ENCODE measurements at regions not wholly inside any gene's neighbourhood (a gene's known extent, or its start where the extent isn't known, plus 50 kb on each side); places are given as distances from the start of the nearest gene placed in this dataset.
A peak's percentile ranks its signal among the peaks of the same experiment; 100 is the strongest.

DNA sequence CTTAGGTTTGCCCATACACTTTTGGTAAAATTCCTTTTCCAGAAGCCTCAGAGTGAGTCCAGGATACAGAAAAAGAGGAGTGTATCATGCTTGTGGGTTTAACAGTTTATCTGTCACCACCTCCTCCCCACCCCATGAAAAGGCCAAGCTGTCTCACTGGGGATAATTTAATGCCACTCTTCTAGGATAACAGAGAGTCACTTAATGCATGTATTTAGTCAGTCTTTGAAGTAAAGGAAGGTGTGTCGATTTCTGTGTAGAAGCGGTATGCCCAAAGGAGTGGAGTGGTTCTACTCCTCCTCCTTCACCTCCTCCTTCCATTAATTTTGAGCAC lies 116.4 kb downstream of the QPCT start:
- ChIA-PET POLR2A (no interaction called here), CTCF (interaction anchor here (1.1 kb wide), 1 partner anchor 29 kb away, joined by 3 read pairs; no protein-coding TSS in a partner anchor)
- Mint-ChIP-seq H3K27ac (peak overlapping the region; percentile 27 to 97 (median 89)), H3K27me3 (no peaks in the 10 kb centered on the region), H3K4me3 (peak overlapping the region in 3 of 7 donors; percentile 8 to 61 (median 23)), H3K4me1 (peaks cover 56 to 58% (median 57%) of the 10 kb centered on the region in 3 donors), H3K36me3 (peaks cover 0 to 7% (median 0%) of the 10 kb centered on the region in 3 donors), H3K9me3 (no peaks in the 10 kb centered on the region)
- DNase-seq = no peak
- no peak overlapping the region for H3K27ac ChIP-seq (ENCODE audit: low read depth, low read length)
- no peaks in the 10 kb centered on the region for H3K9me3 ChIP-seq (ENCODE audit: low read length)
- H3K36me3 ChIP-seq (ENCODE audit: insufficient read depth, low read length) = no peaks in the 10 kb centered on the region
- H3K4me1 ChIP-seq (ENCODE audit: insufficient read depth, low read length) = peaks cover 42% of the 10 kb centered on the region
- no peaks in the 10 kb centered on the region for H3K27me3 ChIP-seq (ENCODE audit: insufficient read depth, low read length, poor library complexity, severe bottlenecking)
- H3K4me3 ChIP-seq (ENCODE audit: low read length) = no peak overlapping the region

DNA sequence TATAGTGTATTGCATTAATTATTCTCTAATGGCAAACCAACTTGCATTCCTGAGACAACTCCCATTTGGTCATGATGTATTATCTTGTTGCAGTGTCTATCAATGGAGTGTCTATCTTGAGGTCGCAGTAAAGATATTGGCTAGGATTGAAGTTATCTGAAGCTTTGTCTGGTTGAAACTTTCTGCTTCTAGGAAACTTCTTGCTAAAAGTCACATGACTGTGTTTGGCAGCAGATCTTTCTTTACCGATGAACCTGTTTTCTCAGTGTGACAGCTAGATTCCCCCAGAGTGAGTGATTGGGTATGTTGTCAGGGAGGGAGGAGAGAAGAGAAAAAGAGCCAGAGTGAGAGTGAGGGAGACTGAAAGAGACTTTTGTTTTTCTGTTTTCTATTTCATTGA lies 119.6 kb downstream of the QPCT start:
- H3K27me3 ChIP-seq (ENCODE audit: insufficient read depth, low read length, poor library complexity, severe bottlenecking) = no peaks in the 10 kb centered on the region
- H3K4me3 Mint-ChIP-seq = no peak overlapping the region
- H3K4me1 Mint-ChIP-seq = peaks cover 27 to 31% (median 28%) of the 10 kb centered on the region in 3 donors
- CTCF ChIA-PET = interaction anchor here (1.6 kb wide), 1 partner anchor 68 kb away, joined by 4 read pairs; no protein-coding TSS in a partner anchor
- no peaks in the 10 kb centered on the region for H3K36me3 ChIP-seq (ENCODE audit: insufficient read depth, low read length)
- peaks cover 0 to 4% of the 10 kb centered on the region in 2 donors for H3K27me3 Mint-ChIP-seq
- H3K36me3 Mint-ChIP-seq = peaks cover 0 to 3% (median 0%) of the 10 kb centered on the region in 3 donors
- POLR2A ChIA-PET = no interaction called here
- H3K9me3 Mint-ChIP-seq = no peaks in the 10 kb centered on the region
- peak overlapping the region in 2 of 8 donors; percentile 29 to 81 for H3K27ac Mint-ChIP-seq
- H3K4me1 ChIP-seq (ENCODE audit: insufficient read depth, low read length) = peaks cover 20% of the 10 kb centered on the region
- H3K27ac ChIP-seq (ENCODE audit: low read depth, low read length) = no peak overlapping the region
- H3K4me3 ChIP-seq (ENCODE audit: low read length) = no peak overlapping the region
- no peak for DNase-seq
- H3K9me3 ChIP-seq (ENCODE audit: low read length) = no peaks in the 10 kb centered on the region

DNA sequence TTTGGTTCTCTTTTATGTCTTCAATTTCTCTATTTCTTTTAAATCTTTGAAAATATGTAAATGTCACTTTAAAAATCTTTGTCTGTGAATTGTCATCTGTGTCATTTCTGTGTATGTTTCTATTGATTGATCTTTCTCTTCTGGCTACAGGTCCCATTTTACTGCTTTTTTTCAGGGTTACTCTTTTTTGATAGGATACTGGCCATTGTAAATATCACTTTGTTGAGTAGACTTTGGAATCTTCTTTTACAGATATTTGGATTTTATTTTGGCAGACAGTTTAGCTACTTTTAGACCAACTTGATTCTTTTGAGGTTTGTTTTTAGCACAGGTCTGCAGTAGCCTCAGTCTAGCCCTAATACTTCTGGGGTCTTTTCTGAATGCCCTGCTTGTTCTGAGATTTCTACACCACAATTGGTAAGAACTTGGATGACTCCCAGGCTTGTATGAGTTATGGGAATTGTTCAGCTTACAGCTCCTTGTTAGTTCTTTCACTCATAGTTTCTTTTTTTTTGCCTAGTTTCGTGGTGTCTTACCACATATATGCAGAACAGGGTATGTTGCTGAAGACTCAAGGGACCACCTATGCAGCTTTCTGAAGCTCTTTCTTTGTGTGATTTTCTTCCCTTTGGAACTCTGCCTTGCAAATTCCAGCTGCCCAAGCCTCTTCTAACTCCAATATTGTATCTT lies 122.2 kb downstream of the QPCT start:
- Mint-ChIP-seq H3K27me3 (peaks cover 0 to 4% of the 10 kb centered on the region in 2 donors), H3K9me3 (no peaks in the 10 kb centered on the region), H3K27ac (no peak overlapping the region), H3K4me3 (no peak overlapping the region), H3K4me1 (peaks cover 3 to 5% (median 4%) of the 10 kb centered on the region in 3 donors), H3K36me3 (peaks cover 0 to 10% (median 0%) of the 10 kb centered on the region in 3 donors)
- Histone ChIP-seq H3K4me3 (ENCODE audit: low read length) (no peak overlapping the region), H3K36me3 (ENCODE audit: insufficient read depth, low read length) (no peaks in the 10 kb centered on the region), H3K27me3 (ENCODE audit: insufficient read depth, low read length, poor library complexity, severe bottlenecking) (no peaks in the 10 kb centered on the region), H3K9me3 (ENCODE audit: low read length) (no peaks in the 10 kb centered on the region), H3K27ac (ENCODE audit: low read depth, low read length) (no peak overlapping the region), H3K4me1 (ENCODE audit: insufficient read depth, low read length) (no peaks in the 10 kb centered on the region)
- CTCF ChIA-PET = no interaction called here
- DNase-seq = no peak
- POLR2A ChIA-PET = interaction anchor here (0.6 kb wide), 2 partner anchors 112 to 304 kb away, joined by 3 to 7 read pairs; no protein-coding TSS in a partner anchor

DNA sequence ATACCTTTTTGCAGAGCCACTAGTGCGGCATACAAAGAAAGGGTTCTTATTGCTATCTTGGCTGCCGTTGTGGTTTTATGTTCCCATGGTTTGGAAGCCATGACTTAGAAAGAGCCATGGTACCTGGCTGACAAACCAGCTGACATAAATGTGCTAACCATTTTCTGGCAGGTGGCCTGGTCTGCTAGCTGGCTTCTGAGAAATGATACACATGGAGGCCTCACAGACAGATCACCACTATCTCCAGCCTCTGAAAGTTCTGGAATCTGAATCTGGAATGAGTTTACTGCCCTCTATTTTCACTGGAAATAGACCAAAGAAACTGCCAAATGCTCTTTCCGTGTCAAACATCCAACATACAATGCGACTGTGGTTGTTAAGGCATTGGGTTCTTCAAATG lies 123.7 kb downstream of the QPCT start:
- Mint-ChIP-seq H3K36me3 (peaks cover 0 to 10% (median 0%) of the 10 kb centered on the region in 3 donors), H3K4me3 (no peak overlapping the region), H3K27ac (no peak overlapping the region), H3K9me3 (no peaks in the 10 kb centered on the region), H3K4me1 (peaks cover 0 to 4% (median 3%) of the 10 kb centered on the region in 3 donors), H3K27me3 (peaks cover 0 to 4% of the 10 kb centered on the region in 2 donors)
- Histone ChIP-seq H3K9me3 (ENCODE audit: low read length) (no peaks in the 10 kb centered on the region), H3K36me3 (ENCODE audit: insufficient read depth, low read length) (no peaks in the 10 kb centered on the region), H3K4me1 (ENCODE audit: insufficient read depth, low read length) (no peaks in the 10 kb centered on the region), H3K27me3 (ENCODE audit: insufficient read depth, low read length, poor library complexity, severe bottlenecking) (no peaks in the 10 kb centered on the region), H3K4me3 (ENCODE audit: low read length) (no peak overlapping the region), H3K27ac (ENCODE audit: low read depth, low read length) (no peak overlapping the region)
- DNase-seq = no peak
- ChIA-PET CTCF (no interaction called here), POLR2A (no interaction called here)

DNA sequence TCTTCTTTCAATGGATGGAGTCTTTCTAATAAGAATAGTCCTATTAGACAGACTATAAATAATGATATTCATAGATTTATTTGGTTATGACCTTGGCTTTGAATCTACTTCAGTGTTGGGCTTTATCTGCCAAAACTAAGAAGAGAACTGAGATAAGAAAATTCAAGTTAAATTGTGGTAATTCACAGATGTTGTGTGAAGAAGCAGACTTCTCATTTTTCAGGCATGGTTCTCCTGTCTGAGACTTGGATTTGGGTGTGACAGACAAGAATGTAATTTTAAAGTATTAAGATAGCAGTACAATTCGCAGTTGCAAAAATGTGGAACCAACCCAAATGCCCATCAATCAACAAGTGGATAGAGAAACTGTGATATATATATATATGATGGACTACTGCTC lies 124.7 kb downstream of the QPCT start:
- peaks cover 0 to 4% of the 10 kb centered on the region in 2 donors for H3K27me3 Mint-ChIP-seq
- peaks cover 0 to 10% (median 0%) of the 10 kb centered on the region in 3 donors for H3K36me3 Mint-ChIP-seq
- no peak overlapping the region for H3K27ac Mint-ChIP-seq
- H3K9me3 ChIP-seq (ENCODE audit: low read length) = no peaks in the 10 kb centered on the region
- ChIA-PET CTCF (no interaction called here), POLR2A (no interaction called here)
- DNase-seq = no peak
- H3K27ac ChIP-seq (ENCODE audit: low read depth, low read length) = no peak overlapping the region
- no peaks in the 10 kb centered on the region for H3K27me3 ChIP-seq (ENCODE audit: insufficient read depth, low read length, poor library complexity, severe bottlenecking)
- H3K36me3 ChIP-seq (ENCODE audit: insufficient read depth, low read length) = no peaks in the 10 kb centered on the region
- peaks cover 0 to 1% (median under 1%) of the 10 kb centered on the region in 3 donors for H3K4me1 Mint-ChIP-seq
- no peaks in the 10 kb centered on the region for H3K9me3 Mint-ChIP-seq
- no peak overlapping the region for H3K4me3 ChIP-seq (ENCODE audit: low read length)
- no peak overlapping the region for H3K4me3 Mint-ChIP-seq
- H3K4me1 ChIP-seq (ENCODE audit: insufficient read depth, low read length) = no peaks in the 10 kb centered on the region

DNA sequence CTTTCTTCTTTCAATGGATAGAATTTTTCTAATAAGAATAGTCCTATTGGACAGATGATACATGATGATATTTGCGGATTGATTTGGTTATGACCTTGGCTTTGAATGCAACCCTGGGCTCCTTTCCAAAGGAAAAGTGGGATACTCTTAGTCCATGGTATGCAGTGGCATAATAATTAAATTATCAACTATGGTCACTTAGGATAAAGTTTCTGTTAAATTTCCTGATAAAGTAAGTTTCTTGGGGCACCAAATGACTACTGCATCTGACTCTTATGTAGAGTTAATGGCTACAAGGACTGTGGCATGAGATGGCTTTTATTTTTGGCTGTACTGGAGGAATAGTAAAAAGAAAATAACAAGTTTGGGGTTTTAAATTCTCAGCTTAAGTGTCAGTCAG lies 126.7 kb downstream of the QPCT start:
- H3K4me1 ChIP-seq (ENCODE audit: insufficient read depth, low read length) = no peaks in the 10 kb centered on the region
- CTCF ChIA-PET = no interaction called here
- no peaks in the 10 kb centered on the region for H3K4me1 Mint-ChIP-seq
- POLR2A ChIA-PET = no interaction called here
- no peak overlapping the region for H3K27ac Mint-ChIP-seq
- H3K27ac ChIP-seq (ENCODE audit: low read depth, low read length) = no peak overlapping the region
- no peak for DNase-seq
- peaks cover 0 to 4% of the 10 kb centered on the region in 2 donors for H3K27me3 Mint-ChIP-seq
- no peak overlapping the region for H3K4me3 Mint-ChIP-seq
- H3K27me3 ChIP-seq (ENCODE audit: insufficient read depth, low read length, poor library complexity, severe bottlenecking) = no peaks in the 10 kb centered on the region
- H3K36me3 Mint-ChIP-seq = peaks cover 0 to 10% (median 0%) of the 10 kb centered on the region in 3 donors
- no peaks in the 10 kb centered on the region for H3K9me3 ChIP-seq (ENCODE audit: low read length)
- H3K4me3 ChIP-seq (ENCODE audit: low read length) = no peak overlapping the region
- H3K9me3 Mint-ChIP-seq = no peaks in the 10 kb centered on the region
- H3K36me3 ChIP-seq (ENCODE audit: insufficient read depth, low read length) = no peaks in the 10 kb centered on the region

DNA sequence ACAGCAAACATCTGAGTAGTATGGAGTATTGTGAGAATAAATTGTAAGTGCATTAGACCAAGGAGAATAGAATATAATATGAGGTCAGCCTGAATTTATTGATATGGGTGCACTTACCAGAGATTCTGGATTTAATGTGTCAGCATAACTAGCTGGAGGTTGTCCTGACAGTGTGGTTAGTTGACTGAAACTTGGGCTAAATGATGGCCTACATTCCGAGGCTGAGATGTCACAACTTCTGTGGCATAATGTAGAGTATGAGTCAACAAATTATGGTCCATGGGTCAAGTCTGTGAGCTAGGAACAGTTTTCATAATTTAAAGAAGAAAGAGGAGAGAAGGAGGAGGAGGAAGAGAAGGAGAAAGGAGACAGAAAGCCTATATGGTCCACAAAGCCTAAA lies 127.6 kb downstream of the QPCT start:
- Histone ChIP-seq H3K4me1 (ENCODE audit: insufficient read depth, low read length) (no peaks in the 10 kb centered on the region), H3K36me3 (ENCODE audit: insufficient read depth, low read length) (no peaks in the 10 kb centered on the region), H3K27ac (ENCODE audit: low read depth, low read length) (no peak overlapping the region), H3K9me3 (ENCODE audit: low read length) (no peaks in the 10 kb centered on the region), H3K4me3 (ENCODE audit: low read length) (no peak overlapping the region), H3K27me3 (ENCODE audit: insufficient read depth, low read length, poor library complexity, severe bottlenecking) (no peaks in the 10 kb centered on the region)
- peaks cover 0 to 10% (median 0%) of the 10 kb centered on the region in 3 donors for H3K36me3 Mint-ChIP-seq
- ChIA-PET POLR2A (no interaction called here), CTCF (no interaction called here)
- no peak overlapping the region for H3K27ac Mint-ChIP-seq
- H3K4me3 Mint-ChIP-seq = no peak overlapping the region
- no peaks in the 10 kb centered on the region for H3K9me3 Mint-ChIP-seq
- peaks cover 0 to 4% of the 10 kb centered on the region in 2 donors for H3K27me3 Mint-ChIP-seq
- H3K4me1 Mint-ChIP-seq = no peaks in the 10 kb centered on the region
- no peak for DNase-seq

DNA sequence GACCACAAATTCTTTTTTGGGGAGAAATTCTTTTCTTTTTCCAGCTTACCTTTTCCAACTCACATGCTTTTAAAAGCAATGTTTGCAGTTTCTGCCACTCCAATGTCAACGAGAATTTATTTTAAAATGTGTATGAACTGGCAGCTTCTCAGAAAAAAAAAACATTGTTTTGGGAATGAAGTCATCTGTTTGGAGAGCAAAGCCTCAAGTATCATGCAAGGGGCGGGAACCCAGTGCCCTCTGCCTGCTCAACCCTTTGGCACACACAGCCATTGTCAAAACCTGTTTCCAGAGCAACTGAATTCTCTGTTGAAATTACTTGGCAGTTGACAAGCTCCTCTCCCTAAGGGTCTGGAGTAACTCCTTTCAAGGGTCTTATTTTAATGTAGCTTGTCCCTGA lies 128.5 kb downstream of the QPCT start:
- no peaks in the 10 kb centered on the region for H3K4me1 ChIP-seq (ENCODE audit: insufficient read depth, low read length)
- no peak overlapping the region for H3K4me3 ChIP-seq (ENCODE audit: low read length)
- no peak overlapping the region for H3K27ac ChIP-seq (ENCODE audit: low read depth, low read length)
- Mint-ChIP-seq H3K9me3 (no peaks in the 10 kb centered on the region), H3K27ac (no peak overlapping the region), H3K27me3 (no peaks in the 10 kb centered on the region), H3K4me3 (no peak overlapping the region), H3K4me1 (no peaks in the 10 kb centered on the region), H3K36me3 (peaks cover 0 to 7% (median 0%) of the 10 kb centered on the region in 3 donors)
- no peaks in the 10 kb centered on the region for H3K9me3 ChIP-seq (ENCODE audit: low read length)
- POLR2A ChIA-PET = no interaction called here
- no peaks in the 10 kb centered on the region for H3K36me3 ChIP-seq (ENCODE audit: insufficient read depth, low read length)
- CTCF ChIA-PET = interaction anchor here (1.3 kb wide), 1 partner anchor 23 kb away, joined by 4 read pairs; no protein-coding TSS in a partner anchor
- no peaks in the 10 kb centered on the region for H3K27me3 ChIP-seq (ENCODE audit: insufficient read depth, low read length, poor library complexity, severe bottlenecking)
- no peak for DNase-seq

Measured in CD8-positive, alpha-beta memory T cell (primary cell).